ENCODE measurements at regions not wholly inside any gene's neighbourhood (a gene's known extent, or its start where the extent isn't known, plus 50 kb on each side); places are given as distances from the start of the nearest gene placed in this dataset.

- H3K9me3 Mint-ChIP-seq: no peaks in the 10 kb centered on the region
- no peak overlapping the region for H3K4me3 ChIP-seq
- no peak for DNase-seq (ENCODE audit: low spot score)
- no peaks in the 10 kb centered on the region for H3K27me3 Mint-ChIP-seq (ENCODE audit: insufficient read depth, low read depth)
- no peak overlapping the region for H3K9ac ChIP-seq
- H2AFZ ChIP-seq (replicated peaks): no peak overlapping the region
- no peaks in the 10 kb centered on the region for H3K4me1 Mint-ChIP-seq
- no peaks in the 10 kb centered on the region for H3K4me1 ChIP-seq
- H3K36me3 Mint-ChIP-seq: no peaks in the 10 kb centered on the region
- no peaks in the 10 kb centered on the region for H3K27me3 ChIP-seq
- H3K27ac ChIP-seq: no peak overlapping the region
- H3K79me2 ChIP-seq (ENCODE audit: low read depth): no peaks in the 10 kb centered on the region
- no peak overlapping the region for H3K27ac Mint-ChIP-seq
- no peak overlapping the region for H3K4me2 ChIP-seq
- H3F3A ChIP-seq (ENCODE audit: low read depth): no peaks in the 10 kb centered on the region
- no peaks in the 10 kb centered on the region for H4K20me1 ChIP-seq (ENCODE audit: low read depth)
- H3K9me3 ChIP-seq (ENCODE audit: low read depth): no peaks in the 10 kb centered on the region
- no peaks in the 10 kb centered on the region for H3K36me3 ChIP-seq
- TF ChIP-seq EZH2phosphoT487 (IDR thresholded peaks at IDR 0.05) (no peak), CTCF (IDR thresholded peaks at IDR 0.05) (no peak), EZH2 (IDR thresholded peaks at IDR 0.05) (no peak)
- H3K4me3 Mint-ChIP-seq: no peak overlapping the region
These were observed 501.4 kb downstream of the NSUN3 start for GRCh38 chr3:94564247-94564646.

GRCh38 chr3:94568041-94568440, 505.2 kb downstream of the NSUN3 start:
- H3K36me3 Mint-ChIP-seq: no peaks in the 10 kb centered on the region

GRCh38 chr3:94573337-94573736, 510.5 kb downstream of the NSUN3 start:
- Mint-ChIP-seq H3K36me3 (no peaks in the 10 kb centered on the region), H3K4me3 (no peak overlapping the region), H3K27me3 (ENCODE audit: insufficient read depth, low read depth) (peaks cover 2% of the 10 kb centered on the region), H3K4me1 (no peaks in the 10 kb centered on the region), H3K9me3 (no peaks in the 10 kb centered on the region), H3K27ac (no peak overlapping the region)
- no peak for TF ChIP-seq EZH2phosphoT487 (IDR thresholded peaks at IDR 0.05)
- no peak for TF ChIP-seq EZH2 (IDR thresholded peaks at IDR 0.05)
- no peak for TF ChIP-seq CTCF (IDR thresholded peaks at IDR 0.05)
- Histone ChIP-seq H3K36me3 (no peaks in the 10 kb centered on the region), H3F3A (ENCODE audit: low read depth) (no peaks in the 10 kb centered on the region), H3K27ac (no peak overlapping the region), H3K9me3 (ENCODE audit: low read depth) (no peaks in the 10 kb centered on the region), H3K4me3 (no peak overlapping the region), H2AFZ (replicated peaks) (no peak overlapping the region), H4K20me1 (ENCODE audit: low read depth) (no peaks in the 10 kb centered on the region), H3K9ac (no peak overlapping the region), H3K79me2 (ENCODE audit: low read depth) (no peaks in the 10 kb centered on the region), H3K4me2 (no peak overlapping the region), H3K27me3 (no peaks in the 10 kb centered on the region), H3K4me1 (no peaks in the 10 kb centered on the region)
- no peak for DNase-seq (ENCODE audit: low spot score)

More at GRCh38 chr3:94568041-94568440, 505.2 kb downstream of the NSUN3 start:
- Histone ChIP-seq H3K4me2 (no peak overlapping the region), H3K4me1 (no peaks in the 10 kb centered on the region), H3K27ac (no peak overlapping the region), H2AFZ (replicated peaks) (no peak overlapping the region), H4K20me1 (ENCODE audit: low read depth) (no peaks in the 10 kb centered on the region), H3F3A (ENCODE audit: low read depth) (no peaks in the 10 kb centered on the region), H3K9ac (no peak overlapping the region), H3K79me2 (ENCODE audit: low read depth) (no peaks in the 10 kb centered on the region), H3K27me3 (no peaks in the 10 kb centered on the region), H3K9me3 (ENCODE audit: low read depth) (no peaks in the 10 kb centered on the region), H3K36me3 (no peaks in the 10 kb centered on the region), H3K4me3 (no peak overlapping the region)
- no peaks in the 10 kb centered on the region for H3K9me3 Mint-ChIP-seq
- no peak for DNase-seq (ENCODE audit: low spot score)
- no peak overlapping the region for H3K27ac Mint-ChIP-seq
- H3K27me3 Mint-ChIP-seq (ENCODE audit: insufficient read depth, low read depth): no peaks in the 10 kb centered on the region
- H3K4me1 Mint-ChIP-seq: no peaks in the 10 kb centered on the region
- H3K4me3 Mint-ChIP-seq: no peak overlapping the region
- TF ChIP-seq EZH2phosphoT487 (IDR thresholded peaks at IDR 0.05) (no peak), CTCF (IDR thresholded peaks at IDR 0.05) (no peak), EZH2 (IDR thresholded peaks at IDR 0.05) (no peak)

All from neural progenitor cell (in vitro differentiated cells).